A673 (cell line): ENCODE measurements at regions not wholly inside any gene's neighbourhood (a gene's known extent, or its start where the extent isn't known, plus 50 kb on each side); places are given as distances from the start of the nearest gene placed in this dataset.

Source experiments
- BruUV-seq: library from RNA; stranded (reverse); fragments of 400-500 nt; replicated peaks from 2 replicates; lab custom pipeline; 2021; lab: Mats Ljungman, UMichigan
- CTCF ChIA-PET: fragments of 300-600 bp; sonication (Branson Sonifier 250); formaldehyde crosslinking; loops from one replicate; lab custom pipeline; 2022; ENCODE audit warnings: antibody characterized with exemption; lab: Charles Lee
- POLR2A ChIA-PET: fragments of 300-600 bp; sonication (Branson Sonifier 250); formaldehyde crosslinking; loops from one replicate; lab custom pipeline; 2022; ENCODE audit warnings: antibody characterized with exemption; ENCODE audit not compliant: low non-redundant PET; lab: Charles Lee
- DNase-seq: peaks from one replicate; pipeline ENCODE4 v3.0.0-alpha.2; 2015; ENCODE audit warnings: low spot score
- H3K27ac ChIP-seq: fragments of 200-600 bp; sonication (generic); 2 replicates; pipeline ENCODE4 v1.5.1; 2016; ENCODE audit warnings: mixed run types, low read depth, mild to moderate bottlenecking, mixed read lengths, antibody characterized with exemption, low read length; ENCODE audit not compliant: poor library complexity, severe bottlenecking
- H3K27me3 ChIP-seq: fragments of 200-600 bp; sonication (generic); replicated peaks from 2 replicates; pipeline ENCODE4 v1.6.1; 2017; ENCODE audit warnings: mixed run types, low read depth, mild to moderate bottlenecking, mixed read lengths, antibody characterized with exemption, low read length; ENCODE audit not compliant: insufficient read depth, poor library complexity
- H3K36me3 ChIP-seq: fragments of 200-600 bp; sonication (generic); 2 replicates; pipeline ENCODE4 v1.6.1; 2016; ENCODE audit warnings: mixed run types, mild to moderate bottlenecking, mixed read lengths, antibody characterized with exemption, low read length; ENCODE audit not compliant: insufficient read depth, poor library complexity, severe bottlenecking
- H3K4me1 ChIP-seq: fragments of 200-600 bp; sonication (generic); 2 replicates; pipeline ENCODE4 v1.6.1; 2017; ENCODE audit warnings: mixed run types, mild to moderate bottlenecking, mixed read lengths, antibody characterized with exemption, low read length; ENCODE audit not compliant: insufficient read depth, poor library complexity, severe bottlenecking
- H3K4me3 ChIP-seq: fragments of 200-600 bp; sonication (generic); 2 replicates; pipeline ENCODE4 v1.5.1; 2016; ENCODE audit warnings: low read depth, mixed run types, mild to moderate bottlenecking, mixed read lengths, low read length; ENCODE audit not compliant: poor library complexity, severe bottlenecking
- H3K9me3 ChIP-seq: fragments of 200-600 bp; sonication (generic); 2 replicates; pipeline ENCODE4 v1.6.1; 2016; ENCODE audit warnings: mixed run types, low read depth, mild to moderate bottlenecking, mixed read lengths, antibody characterized with exemption, low read length; ENCODE audit not compliant: poor library complexity, severe bottlenecking
- EZH2 ChIP-seq: fragments of 200-600 bp; sonication (generic); IDR thresholded peaks from 2 replicates; pipeline ENCODE4 v1.6.1; 2017; ENCODE audit warnings: borderline replicate concordance, low read depth, mild to moderate bottlenecking, mixed read lengths, antibody characterized with exemption, low read length; ENCODE audit not compliant: poor library complexity, severe bottlenecking
- intact Hi-C: fragments of 100-400 bp; cut with micrococcal nuclease; formaldehyde crosslinking; loops from one replicate; pipeline ENCODE4 v1.10.0; 2022; ENCODE audit not compliant: unreplicated experiment
- TF ChIP-seq, protein P1 (sequence below): fragments of 300-800, 200-600 bp; sonication (generic); conservative IDR thresholded peaks from 2 replicates; pipeline ENCODE4 v1.5.1; 2017; ENCODE audit warnings: low read depth, mild to moderate bottlenecking, antibody characterized with exemption, low read length, moderate library complexity, mixed read lengths

DNA sequence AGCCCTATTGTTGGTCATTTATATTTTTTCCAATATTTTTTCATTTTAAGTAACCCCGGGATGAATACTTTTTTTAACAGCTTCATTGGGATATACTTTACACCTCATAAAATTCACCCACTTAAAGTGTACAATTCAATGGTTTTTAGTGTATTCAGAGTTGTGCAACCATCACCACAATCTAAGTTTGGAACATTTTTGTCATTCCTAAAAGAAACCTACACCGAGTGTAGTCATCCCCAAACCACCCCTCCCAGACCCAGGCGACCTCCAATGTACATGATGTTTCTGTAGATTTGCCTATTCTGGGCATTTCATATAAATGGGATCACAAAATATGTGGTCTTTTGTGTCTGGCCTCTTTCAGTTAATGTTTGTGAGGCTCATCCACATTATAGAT, 118.3 kb upstream of the FRMD4B start:
- ChIA-PET POLR2A (no interaction called here), CTCF (no interaction called here)
- H3K27ac ChIP-seq: no peak overlapping the region
- no peaks in the 10 kb centered on the region for H3K4me1 ChIP-seq
- no peak overlapping the region for H3K4me3 ChIP-seq
- DNase-seq: no peak
- no peaks in the 10 kb centered on the region for H3K36me3 ChIP-seq
- no peaks in the 10 kb centered on the region for H3K27me3 ChIP-seq
- TF ChIP-seq, protein P1, sequence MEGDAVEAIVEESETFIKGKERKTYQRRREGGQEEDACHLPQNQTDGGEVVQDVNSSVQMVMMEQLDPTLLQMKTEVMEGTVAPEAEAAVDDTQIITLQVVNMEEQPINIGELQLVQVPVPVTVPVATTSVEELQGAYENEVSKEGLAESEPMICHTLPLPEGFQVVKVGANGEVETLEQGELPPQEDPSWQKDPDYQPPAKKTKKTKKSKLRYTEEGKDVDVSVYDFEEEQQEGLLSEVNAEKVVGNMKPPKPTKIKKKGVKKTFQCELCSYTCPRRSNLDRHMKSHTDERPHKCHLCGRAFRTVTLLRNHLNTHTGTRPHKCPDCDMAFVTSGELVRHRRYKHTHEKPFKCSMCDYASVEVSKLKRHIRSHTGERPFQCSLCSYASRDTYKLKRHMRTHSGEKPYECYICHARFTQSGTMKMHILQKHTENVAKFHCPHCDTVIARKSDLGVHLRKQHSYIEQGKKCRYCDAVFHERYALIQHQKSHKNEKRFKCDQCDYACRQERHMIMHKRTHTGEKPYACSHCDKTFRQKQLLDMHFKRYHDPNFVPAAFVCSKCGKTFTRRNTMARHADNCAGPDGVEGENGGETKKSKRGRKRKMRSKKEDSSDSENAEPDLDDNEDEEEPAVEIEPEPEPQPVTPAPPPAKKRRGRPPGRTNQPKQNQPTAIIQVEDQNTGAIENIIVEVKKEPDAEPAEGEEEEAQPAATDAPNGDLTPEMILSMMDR: no peak
- TF ChIP-seq EZH2: no peak
- BruUV-seq: no TSS peak
- intact Hi-C loops: no loop called here
- no peaks in the 10 kb centered on the region for H3K9me3 ChIP-seq

DNA sequence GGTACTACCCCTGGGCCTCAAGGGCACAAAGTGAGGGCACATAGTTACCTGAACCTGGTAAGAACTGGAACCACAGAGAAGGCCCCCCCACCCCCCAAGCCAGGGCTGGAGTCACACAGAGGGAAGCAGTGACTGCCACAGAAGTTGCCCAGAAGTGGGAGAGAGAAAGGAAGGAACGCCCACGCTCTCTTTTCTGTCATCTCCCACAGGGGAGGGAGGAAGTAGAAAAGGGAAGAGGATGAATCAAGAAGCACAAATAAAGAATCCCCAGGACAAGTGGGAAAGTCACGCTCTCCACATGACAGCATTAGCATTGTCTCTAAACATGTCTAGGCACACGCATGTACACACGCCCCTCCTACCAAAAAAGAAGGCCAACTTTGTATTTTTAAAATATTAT, 114.7 kb upstream of the FRMD4B start:
- ChIA-PET CTCF (no interaction called here), POLR2A (no interaction called here)
- no TSS peak for BruUV-seq

DNA sequence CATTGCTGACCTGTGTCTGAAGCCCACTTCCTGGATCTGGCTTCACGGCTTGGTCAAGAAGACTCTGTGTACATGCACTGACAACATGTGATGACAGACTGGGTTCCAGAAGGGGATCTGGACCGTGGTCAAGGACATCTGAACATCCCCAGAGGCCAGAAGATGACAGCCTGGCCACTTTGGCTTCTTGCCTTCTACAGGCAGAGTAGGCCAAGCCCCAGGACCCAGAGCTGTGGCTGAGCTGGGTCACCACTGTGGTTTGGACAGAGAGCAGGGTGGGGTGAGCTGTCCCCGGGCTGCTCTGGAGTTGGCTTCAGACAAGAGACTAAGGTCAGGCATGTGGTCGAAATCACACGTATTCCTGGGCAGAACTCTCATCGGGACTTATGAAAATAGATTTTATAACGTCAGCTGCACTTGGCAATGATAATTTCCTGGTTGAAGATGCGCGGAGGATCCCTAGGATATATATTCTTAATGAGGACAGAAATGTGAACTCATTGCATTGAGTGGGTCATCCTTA, 114.1 kb upstream of the FRMD4B start:
- ChIA-PET CTCF (no interaction called here), POLR2A (no interaction called here)
- Histone ChIP-seq H3K9me3 (no peaks in the 10 kb centered on the region), H3K27me3 (no peaks in the 10 kb centered on the region), H3K27ac (no peak overlapping the region), H3K4me3 (no peak overlapping the region), H3K4me1 (no peaks in the 10 kb centered on the region), H3K36me3 (no peaks in the 10 kb centered on the region)
- no TSS peak for BruUV-seq
- intact Hi-C loops: no loop called here
- no peak for DNase-seq
- no peak for TF ChIP-seq EZH2
- TF ChIP-seq, protein P1: no peak

More for the DNA sequence above, 114.7 kb upstream of the FRMD4B start:
- no peaks in the 10 kb centered on the region for H3K9me3 ChIP-seq
- H3K27me3 ChIP-seq: no peaks in the 10 kb centered on the region
- no peaks in the 10 kb centered on the region for H3K4me1 ChIP-seq
- no peak overlapping the region for H3K4me3 ChIP-seq
- TF ChIP-seq EZH2: no peak
- TF ChIP-seq, protein P1: no peak
- no peaks in the 10 kb centered on the region for H3K36me3 ChIP-seq
- DNase-seq: peak; percentile 1
- no peak overlapping the region for H3K27ac ChIP-seq
- intact Hi-C loops: no loop called here
